GM23338 (cell line): ENCODE measurements at regions not wholly inside any gene's neighbourhood (a gene's known extent, or its start where the extent isn't known, plus 50 kb on each side); places are given as distances from the start of the nearest gene placed in this dataset.
"Not testable (repeated sequence)": the region's sequence is repeated elsewhere in the genome, so short reads cannot be mapped to it uniquely, and the experiment has no call there.

Experiments
- EZH2 ChIP-seq: fragments of 200-600 bp; sonication (generic); IDR thresholded peaks from one replicate; pipeline ENCODE4 v1.8.0; 2017; ENCODE audit warnings: antibody characterized with exemption, mild to moderate bottlenecking, low read depth; ENCODE audit not compliant: unreplicated experiment
- EZH2phosphoT487 ChIP-seq: fragments of 200-600 bp; sonication (generic); IDR thresholded peaks from one replicate; pipeline ENCODE4 v1.8.1; 2018; ENCODE audit warnings: antibody characterized with exemption; ENCODE audit not compliant: unreplicated experiment
- POLR2AphosphoS5 ChIP-seq: IDR thresholded peaks from 2 replicates; pipeline ENCODE4 v1.6.1; 2016; ENCODE audit warnings: antibody characterized with exemption, low read depth
- TF ChIP-seq, protein P1 (sequence below): IDR thresholded peaks from one replicate; pipeline ENCODE4 v1.6.1; 2018; ENCODE audit warnings: antibody characterized with exemption; ENCODE audit not compliant: unreplicated experiment
- TF ChIP-seq, protein P2 (sequence below), 2 experiments: fragments of 200-600 bp in 1 of 2; sonication (generic) in 1 of 2; conservative IDR thresholded peaks; 2 replicates each; pipeline versions ENCODE4 v1.5.1 to v1.6.1; 2016 to 2017; ENCODE audit warnings: antibody characterized with exemption in 2 of 2, low read depth in 2 of 2, mild to moderate bottlenecking in 2 of 2, moderate library complexity in 1 of 2
- TF ChIP-seq, protein P3 (sequence below): IDR thresholded peaks from 2 replicates; pipeline ENCODE4 v1.6.1; 2016; ENCODE audit warnings: antibody characterized with exemption

DNA sequence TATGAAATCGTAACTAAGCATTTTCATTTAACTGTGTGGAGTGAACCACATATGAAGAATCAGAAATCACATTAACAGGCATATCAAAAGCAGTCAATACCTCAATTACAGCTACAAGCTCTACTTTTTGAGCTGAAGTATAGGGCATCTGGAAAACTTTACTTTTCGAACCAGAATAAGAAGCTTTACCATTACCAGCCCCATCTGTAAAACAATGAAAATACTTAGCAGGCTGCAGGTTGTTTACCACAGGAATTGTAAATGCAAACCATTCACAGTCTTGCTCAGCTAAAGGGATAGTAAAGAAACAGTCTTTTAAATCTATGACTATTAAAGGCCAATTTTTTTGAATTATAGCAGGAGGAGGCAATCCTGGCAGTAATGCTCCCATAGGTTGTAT is 565.6 kb upstream of the MBL2 start:
- TF ChIP-seq, protein P1, sequence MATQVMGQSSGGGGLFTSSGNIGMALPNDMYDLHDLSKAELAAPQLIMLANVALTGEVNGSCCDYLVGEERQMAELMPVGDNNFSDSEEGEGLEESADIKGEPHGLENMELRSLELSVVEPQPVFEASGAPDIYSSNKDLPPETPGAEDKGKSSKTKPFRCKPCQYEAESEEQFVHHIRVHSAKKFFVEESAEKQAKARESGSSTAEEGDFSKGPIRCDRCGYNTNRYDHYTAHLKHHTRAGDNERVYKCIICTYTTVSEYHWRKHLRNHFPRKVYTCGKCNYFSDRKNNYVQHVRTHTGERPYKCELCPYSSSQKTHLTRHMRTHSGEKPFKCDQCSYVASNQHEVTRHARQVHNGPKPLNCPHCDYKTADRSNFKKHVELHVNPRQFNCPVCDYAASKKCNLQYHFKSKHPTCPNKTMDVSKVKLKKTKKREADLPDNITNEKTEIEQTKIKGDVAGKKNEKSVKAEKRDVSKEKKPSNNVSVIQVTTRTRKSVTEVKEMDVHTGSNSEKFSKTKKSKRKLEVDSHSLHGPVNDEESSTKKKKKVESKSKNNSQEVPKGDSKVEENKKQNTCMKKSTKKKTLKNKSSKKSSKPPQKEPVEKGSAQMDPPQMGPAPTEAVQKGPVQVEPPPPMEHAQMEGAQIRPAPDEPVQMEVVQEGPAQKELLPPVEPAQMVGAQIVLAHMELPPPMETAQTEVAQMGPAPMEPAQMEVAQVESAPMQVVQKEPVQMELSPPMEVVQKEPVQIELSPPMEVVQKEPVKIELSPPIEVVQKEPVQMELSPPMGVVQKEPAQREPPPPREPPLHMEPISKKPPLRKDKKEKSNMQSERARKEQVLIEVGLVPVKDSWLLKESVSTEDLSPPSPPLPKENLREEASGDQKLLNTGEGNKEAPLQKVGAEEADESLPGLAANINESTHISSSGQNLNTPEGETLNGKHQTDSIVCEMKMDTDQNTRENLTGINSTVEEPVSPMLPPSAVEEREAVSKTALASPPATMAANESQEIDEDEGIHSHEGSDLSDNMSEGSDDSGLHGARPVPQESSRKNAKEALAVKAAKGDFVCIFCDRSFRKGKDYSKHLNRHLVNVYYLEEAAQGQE: not testable (repeated sequence)
- TF ChIP-seq, protein P2, sequence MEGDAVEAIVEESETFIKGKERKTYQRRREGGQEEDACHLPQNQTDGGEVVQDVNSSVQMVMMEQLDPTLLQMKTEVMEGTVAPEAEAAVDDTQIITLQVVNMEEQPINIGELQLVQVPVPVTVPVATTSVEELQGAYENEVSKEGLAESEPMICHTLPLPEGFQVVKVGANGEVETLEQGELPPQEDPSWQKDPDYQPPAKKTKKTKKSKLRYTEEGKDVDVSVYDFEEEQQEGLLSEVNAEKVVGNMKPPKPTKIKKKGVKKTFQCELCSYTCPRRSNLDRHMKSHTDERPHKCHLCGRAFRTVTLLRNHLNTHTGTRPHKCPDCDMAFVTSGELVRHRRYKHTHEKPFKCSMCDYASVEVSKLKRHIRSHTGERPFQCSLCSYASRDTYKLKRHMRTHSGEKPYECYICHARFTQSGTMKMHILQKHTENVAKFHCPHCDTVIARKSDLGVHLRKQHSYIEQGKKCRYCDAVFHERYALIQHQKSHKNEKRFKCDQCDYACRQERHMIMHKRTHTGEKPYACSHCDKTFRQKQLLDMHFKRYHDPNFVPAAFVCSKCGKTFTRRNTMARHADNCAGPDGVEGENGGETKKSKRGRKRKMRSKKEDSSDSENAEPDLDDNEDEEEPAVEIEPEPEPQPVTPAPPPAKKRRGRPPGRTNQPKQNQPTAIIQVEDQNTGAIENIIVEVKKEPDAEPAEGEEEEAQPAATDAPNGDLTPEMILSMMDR (conservative IDR thresholded peaks at IDR 0.05; ENCODE audit: low read depth in 2 of 2): not testable (repeated sequence)
- not testable (repeated sequence) for TF ChIP-seq EZH2, EZH2phosphoT487, POLR2AphosphoS5
- TF ChIP-seq, protein P3, sequence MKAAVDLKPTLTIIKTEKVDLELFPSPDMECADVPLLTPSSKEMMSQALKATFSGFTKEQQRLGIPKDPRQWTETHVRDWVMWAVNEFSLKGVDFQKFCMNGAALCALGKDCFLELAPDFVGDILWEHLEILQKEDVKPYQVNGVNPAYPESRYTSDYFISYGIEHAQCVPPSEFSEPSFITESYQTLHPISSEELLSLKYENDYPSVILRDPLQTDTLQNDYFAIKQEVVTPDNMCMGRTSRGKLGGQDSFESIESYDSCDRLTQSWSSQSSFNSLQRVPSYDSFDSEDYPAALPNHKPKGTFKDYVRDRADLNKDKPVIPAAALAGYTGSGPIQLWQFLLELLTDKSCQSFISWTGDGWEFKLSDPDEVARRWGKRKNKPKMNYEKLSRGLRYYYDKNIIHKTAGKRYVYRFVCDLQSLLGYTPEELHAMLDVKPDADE: not testable (repeated sequence)
